RKO (cell line): ENCODE measurements at regions not wholly inside any gene's neighbourhood (a gene's known extent, or its start where the extent isn't known, plus 50 kb on each side); places are given as distances from the start of the nearest gene placed in this dataset.
"Not testable (repeated sequence)": the region's sequence is repeated elsewhere in the genome, so short reads cannot be mapped to it uniquely, and the experiment has no call there.

ENCODE experiments used
- DNase-seq: peaks from one replicate; pipeline ENCODE4 v3.0.0-alpha.2; 2016; ENCODE audit warnings: low spot score

GRCh38 chr5:124796495-124796894, 50.1 kb upstream of the ZNF608 start:
- DNase-seq: no peak

GRCh38 chr5:124797665-124798087, 51.2 kb upstream of the ZNF608 start:
- no peak for DNase-seq

GRCh38 chr5:124798890-124799289, 52.5 kb upstream of the ZNF608 start:
- no peak for DNase-seq

GRCh38 chr5:124801551-124801950, 55.1 kb upstream of the ZNF608 start:
- no peak for DNase-seq

- no peak for DNase-seq
Measured at GRCh38 chr5:124803617-124804323, 57.3 kb upstream of the ZNF608 start.

GRCh38 chr5:124806026-124806372, 59.6 kb upstream of the ZNF608 start:
- no peak for DNase-seq

- DNase-seq: no peak
Measured at GRCh38 chr5:124806373-124807077, 60.1 kb upstream of the ZNF608 start.

- no peak for DNase-seq
Measured at GRCh38 chr5:124808842-124809268, 62.4 kb upstream of the ZNF608 start.

- DNase-seq: no peak
Measured at GRCh38 chr5:124810396-124811006, 64.1 kb upstream of the ZNF608 start.

GRCh38 chr5:124812771-124813358, 66.4 kb upstream of the ZNF608 start:
- DNase-seq: no peak

GRCh38 chr5:124816381-124816780, 69.9 kb upstream of the ZNF608 start:
- DNase-seq: no peak

- no peak for DNase-seq
Measured at GRCh38 chr5:124819201-124819600, 72.8 kb upstream of the ZNF608 start.

- no peak for DNase-seq
Measured at GRCh38 chr5:124822647-124823046, 76.2 kb upstream of the ZNF608 start.

- DNase-seq: no peak
Measured at GRCh38 chr5:124823380-124823779, 76.9 kb upstream of the ZNF608 start.

GRCh38 chr5:124824637-124825158, 78.3 kb upstream of the ZNF608 start:
- DNase-seq: no peak

- no peak for DNase-seq
Measured at GRCh38 chr5:124825250-124825982, 79.0 kb upstream of the ZNF608 start.

GRCh38 chr5:124825983-124826337, 79.5 kb upstream of the ZNF608 start:
- DNase-seq: no peak

GRCh38 chr5:124828731-124829234, 82.3 kb upstream of the ZNF608 start:
- no peak for DNase-seq

- no peak for DNase-seq
Measured at GRCh38 chr5:124831687-124832240, 85.3 kb upstream of the ZNF608 start.

GRCh38 chr5:124832510-124832909, 86.1 kb upstream of the ZNF608 start:
- no peak for DNase-seq

GRCh38 chr5:124836314-124836713, 89.9 kb upstream of the ZNF608 start:
- not testable (repeated sequence) for DNase-seq
